Endothelial cell (in vitro differentiated cells): ENCODE measurements at regions not wholly inside any gene's neighbourhood (a gene's known extent, or its start where the extent isn't known, plus 50 kb on each side); places are given as distances from the start of the nearest gene placed in this dataset.

Experiments used
- DNase-seq: peaks from one replicate; pipeline ENCODE4 v3.0.0; 2021; ENCODE audit warnings: low spot score
- H3K27ac Mint-ChIP-seq: one replicate; pipeline ENCODE4 v1.8.0; 2021; ENCODE audit warnings: mixed read lengths, inconsistent platforms; ENCODE audit not compliant: unreplicated experiment
- H3K27me3 Mint-ChIP-seq: one replicate; pipeline ENCODE4 v1.8.0; 2021; ENCODE audit warnings: mild to moderate bottlenecking, moderate library complexity, mixed read lengths, inconsistent platforms; ENCODE audit not compliant: unreplicated experiment
- H3K36me3 Mint-ChIP-seq: one replicate; pipeline ENCODE4 v1.8.0; 2021; ENCODE audit warnings: mild to moderate bottlenecking, low read depth, mixed read lengths, inconsistent platforms; ENCODE audit not compliant: unreplicated experiment
- H3K4me1 Mint-ChIP-seq: one replicate; pipeline ENCODE4 v1.8.0; 2021; ENCODE audit warnings: mild to moderate bottlenecking, mixed read lengths, inconsistent platforms; ENCODE audit not compliant: unreplicated experiment
- H3K4me3 Mint-ChIP-seq: one replicate; pipeline ENCODE4 v1.8.0; 2021; ENCODE audit warnings: mild to moderate bottlenecking, mixed read lengths, inconsistent platforms; ENCODE audit not compliant: unreplicated experiment
- H3K9me3 Mint-ChIP-seq: one replicate; pipeline ENCODE4 v1.8.0; 2021; ENCODE audit warnings: mixed read lengths, inconsistent platforms; ENCODE audit not compliant: unreplicated experiment
- TF ChIP-seq, protein P1 (sequence below): fragments of 200-600 bp; sonication (generic); IDR thresholded peaks from one replicate; pipeline ENCODE4 v1.5.0; 2021; ENCODE audit warnings: antibody characterized with exemption; ENCODE audit not compliant: unreplicated experiment

DNA sequence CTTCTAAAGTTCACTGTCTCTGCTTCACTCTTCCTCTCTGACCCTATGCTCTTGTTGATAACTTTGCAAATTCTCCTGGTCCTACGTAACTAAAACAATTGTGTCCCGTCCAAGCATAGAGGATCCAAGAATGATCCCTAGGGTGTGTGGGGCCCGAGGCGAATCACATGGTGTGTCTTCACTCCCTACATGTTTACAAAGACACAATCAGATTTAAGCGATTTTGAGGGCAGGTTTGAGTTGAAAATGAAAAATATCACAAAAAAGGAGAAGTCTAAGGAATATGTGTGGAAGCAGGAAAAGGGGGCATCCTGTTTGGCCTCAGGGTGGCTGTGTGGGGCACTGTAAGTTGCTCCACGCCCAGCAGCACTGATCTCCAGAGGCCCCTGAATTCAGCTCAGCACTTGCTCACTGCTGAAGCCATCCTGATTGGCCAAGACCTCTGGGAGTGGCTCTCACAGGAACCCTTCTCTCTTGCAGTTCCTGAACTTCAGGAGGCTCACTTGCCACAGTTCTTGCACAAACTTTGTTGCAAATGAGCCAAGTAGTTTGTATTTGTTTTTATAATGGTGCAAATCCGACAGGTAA is 363.6 kb downstream of the ZNF521 start:
- TF ChIP-seq, protein P1, sequence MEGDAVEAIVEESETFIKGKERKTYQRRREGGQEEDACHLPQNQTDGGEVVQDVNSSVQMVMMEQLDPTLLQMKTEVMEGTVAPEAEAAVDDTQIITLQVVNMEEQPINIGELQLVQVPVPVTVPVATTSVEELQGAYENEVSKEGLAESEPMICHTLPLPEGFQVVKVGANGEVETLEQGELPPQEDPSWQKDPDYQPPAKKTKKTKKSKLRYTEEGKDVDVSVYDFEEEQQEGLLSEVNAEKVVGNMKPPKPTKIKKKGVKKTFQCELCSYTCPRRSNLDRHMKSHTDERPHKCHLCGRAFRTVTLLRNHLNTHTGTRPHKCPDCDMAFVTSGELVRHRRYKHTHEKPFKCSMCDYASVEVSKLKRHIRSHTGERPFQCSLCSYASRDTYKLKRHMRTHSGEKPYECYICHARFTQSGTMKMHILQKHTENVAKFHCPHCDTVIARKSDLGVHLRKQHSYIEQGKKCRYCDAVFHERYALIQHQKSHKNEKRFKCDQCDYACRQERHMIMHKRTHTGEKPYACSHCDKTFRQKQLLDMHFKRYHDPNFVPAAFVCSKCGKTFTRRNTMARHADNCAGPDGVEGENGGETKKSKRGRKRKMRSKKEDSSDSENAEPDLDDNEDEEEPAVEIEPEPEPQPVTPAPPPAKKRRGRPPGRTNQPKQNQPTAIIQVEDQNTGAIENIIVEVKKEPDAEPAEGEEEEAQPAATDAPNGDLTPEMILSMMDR: no peak
- Mint-ChIP-seq H3K36me3 (no peaks in the 10 kb centered on the region), H3K27me3 (peaks cover 5% of the 10 kb centered on the region), H3K9me3 (no peaks in the 10 kb centered on the region), H3K4me1 (peaks cover 60% of the 10 kb centered on the region), H3K4me3 (peak overlapping the region; percentile 68), H3K27ac (peak overlapping the region; percentile 90)
- no peak for DNase-seq

DNA sequence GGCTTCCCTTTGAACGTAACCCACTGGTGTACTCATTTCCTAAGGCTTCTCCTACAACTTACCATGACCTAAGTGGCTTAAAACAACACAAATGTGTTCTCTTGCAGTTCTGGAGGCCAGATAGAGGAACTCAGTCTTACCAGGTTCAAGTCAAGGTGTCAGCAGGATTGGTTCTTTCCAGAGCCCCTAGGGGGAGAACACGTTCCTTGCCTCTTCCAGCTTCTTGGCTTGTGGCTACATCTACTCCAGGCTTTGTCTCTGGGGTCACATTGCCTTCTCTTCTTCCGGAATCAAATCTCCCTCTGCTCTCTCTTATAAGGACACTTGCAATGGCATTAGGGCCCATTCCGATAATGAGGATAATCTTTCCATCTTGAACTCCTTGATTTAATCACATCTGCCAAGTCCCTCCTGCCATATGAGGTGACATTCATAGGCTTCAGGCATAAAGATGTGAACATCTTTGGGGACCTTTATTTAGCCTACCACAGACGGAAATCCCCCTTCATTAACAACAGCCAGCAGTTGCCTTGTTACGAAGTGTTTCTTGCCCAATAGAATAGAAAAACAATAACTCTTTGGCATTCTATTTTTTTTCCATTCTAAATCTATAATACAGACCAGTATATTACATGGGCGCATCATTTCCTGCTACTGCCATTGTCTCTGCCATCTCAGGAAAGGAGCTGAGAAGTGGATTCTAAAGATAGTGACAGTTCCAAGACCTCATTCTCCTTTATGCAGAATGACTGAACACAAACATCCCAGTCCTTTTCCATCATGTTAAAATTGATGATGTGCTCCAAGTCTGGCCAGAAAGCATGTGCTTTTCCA is 362.0 kb downstream of the ZNF521 start:
- DNase-seq: no peak
- peak overlapping the region; percentile 74 for H3K27ac Mint-ChIP-seq
- H3K4me3 Mint-ChIP-seq: no peak overlapping the region
- H3K27me3 Mint-ChIP-seq: peaks cover 5% of the 10 kb centered on the region
- TF ChIP-seq, protein P1: no peak
- H3K4me1 Mint-ChIP-seq: peaks cover 58% of the 10 kb centered on the region
- no peaks in the 10 kb centered on the region for H3K9me3 Mint-ChIP-seq
- no peaks in the 10 kb centered on the region for H3K36me3 Mint-ChIP-seq

DNA sequence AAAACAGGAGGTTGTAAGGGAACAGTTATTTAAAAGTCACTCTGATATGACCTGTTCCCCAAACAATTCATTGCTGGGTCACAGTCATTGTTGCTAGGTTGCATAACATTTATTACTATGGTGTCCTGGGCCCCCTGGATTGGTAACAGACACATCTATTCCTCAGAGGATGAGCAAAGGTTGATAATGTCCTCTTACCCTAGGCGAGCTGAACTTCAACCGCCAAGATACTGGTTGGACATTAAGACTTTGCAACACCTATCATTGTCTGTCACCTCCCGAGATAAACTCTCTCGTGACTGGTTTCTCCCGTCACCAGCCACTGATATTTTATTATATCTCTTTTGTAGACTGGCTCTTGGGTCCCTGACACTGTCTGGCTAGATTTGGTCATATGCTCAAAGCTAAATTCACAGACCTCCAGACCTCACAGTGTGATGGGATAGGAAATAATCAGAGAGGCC is 361.3 kb downstream of the ZNF521 start:
- peaks cover 54% of the 10 kb centered on the region for H3K4me1 Mint-ChIP-seq
- TF ChIP-seq, protein P1: no peak
- H3K9me3 Mint-ChIP-seq: no peaks in the 10 kb centered on the region
- H3K27me3 Mint-ChIP-seq: peaks cover 5% of the 10 kb centered on the region
- H3K4me3 Mint-ChIP-seq: no peak overlapping the region
- H3K27ac Mint-ChIP-seq: no peak overlapping the region
- no peaks in the 10 kb centered on the region for H3K36me3 Mint-ChIP-seq
- no peak for DNase-seq

DNA sequence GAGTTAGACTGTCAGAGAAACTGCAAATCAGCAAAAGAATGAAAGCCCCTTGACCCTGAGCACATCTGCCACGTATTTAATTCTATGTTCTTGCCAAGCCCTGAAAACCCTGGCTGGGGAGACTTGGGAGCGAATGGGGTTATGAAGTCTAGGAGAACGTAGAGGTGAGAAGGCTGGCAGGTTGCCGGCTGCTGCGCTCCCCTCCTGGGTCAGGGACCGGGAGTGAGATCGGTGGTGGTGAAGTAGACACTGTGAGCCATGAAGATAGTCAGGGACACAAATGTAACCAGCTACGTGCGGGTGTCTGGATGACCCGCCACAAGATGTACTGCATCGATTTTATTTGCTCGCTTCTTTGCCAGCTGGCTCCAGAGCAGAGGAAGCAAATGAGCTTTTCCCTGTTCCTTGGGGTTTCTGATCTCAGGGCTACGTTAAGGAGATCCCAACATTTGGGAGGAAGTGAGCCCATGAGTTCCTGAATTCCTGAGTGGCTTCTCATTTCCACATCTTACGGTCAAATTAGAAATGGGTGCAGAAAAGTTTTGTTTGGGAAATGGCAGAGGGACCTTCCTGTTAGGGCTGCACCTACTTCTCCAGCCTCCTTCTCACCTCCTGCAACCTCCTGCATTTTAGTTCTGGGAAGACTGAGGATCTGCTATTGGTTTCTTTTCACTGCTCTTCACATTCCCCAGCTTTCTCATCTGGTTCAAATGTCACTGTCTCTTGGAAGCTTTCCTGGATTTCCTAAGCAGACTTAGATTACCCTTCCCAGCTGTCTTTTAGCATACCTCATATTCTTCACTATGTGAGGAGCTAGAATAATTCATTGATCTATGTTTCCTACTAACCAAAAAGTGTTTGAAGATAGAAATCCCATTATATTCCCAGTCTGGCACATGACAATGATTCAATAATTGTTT is 360.6 kb downstream of the ZNF521 start:
- H3K27ac Mint-ChIP-seq: no peak overlapping the region
- DNase-seq: no peak

More for the DNA sequence above, 360.6 kb downstream of the ZNF521 start:
- Mint-ChIP-seq H3K4me3 (no peak overlapping the region), H3K36me3 (no peaks in the 10 kb centered on the region), H3K27me3 (peaks cover 5% of the 10 kb centered on the region), H3K4me1 (peaks cover 47% of the 10 kb centered on the region), H3K9me3 (no peaks in the 10 kb centered on the region)
- TF ChIP-seq, protein P1: no peak
